Lung microvascular endothelial cell (primary cell): ENCODE measurements at regions not wholly inside any gene's neighbourhood (a gene's known extent, or its start where the extent isn't known, plus 50 kb on each side); places are given as distances from the start of the nearest gene placed in this dataset.
"Not testable (repeated sequence)": the region's sequence is repeated elsewhere in the genome, so short reads cannot be mapped to it uniquely, and the experiment has no call there.

Experiments
- DNase-seq, 2 donors: peaks; one replicate each; pipeline versions ENCODE4 v3.0.0 to v3.0.0-alpha.2; 2010; ENCODE audit warnings: low read depth in 2 of 2

DNA sequence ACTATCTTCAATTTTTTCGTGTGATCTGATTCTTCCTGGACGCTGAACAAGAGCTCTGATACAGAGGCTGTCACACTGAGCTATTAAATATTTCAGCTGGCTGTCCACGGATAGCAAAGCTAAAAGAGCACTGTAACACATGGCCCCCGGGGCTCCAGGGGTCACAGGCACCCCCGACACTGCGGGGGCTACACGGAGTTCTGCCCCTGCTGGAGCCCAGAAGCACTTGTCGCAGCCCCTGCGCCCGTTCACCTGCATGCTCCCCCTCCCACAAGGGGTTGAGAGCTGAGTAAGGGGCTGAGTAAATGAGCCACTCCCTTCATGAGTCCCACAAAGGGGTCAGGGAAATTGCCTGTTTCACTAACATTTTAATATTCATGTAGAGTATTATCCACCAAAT is 316.3 kb downstream of the TMEM167A start:
- no peak for DNase-seq

DNA sequence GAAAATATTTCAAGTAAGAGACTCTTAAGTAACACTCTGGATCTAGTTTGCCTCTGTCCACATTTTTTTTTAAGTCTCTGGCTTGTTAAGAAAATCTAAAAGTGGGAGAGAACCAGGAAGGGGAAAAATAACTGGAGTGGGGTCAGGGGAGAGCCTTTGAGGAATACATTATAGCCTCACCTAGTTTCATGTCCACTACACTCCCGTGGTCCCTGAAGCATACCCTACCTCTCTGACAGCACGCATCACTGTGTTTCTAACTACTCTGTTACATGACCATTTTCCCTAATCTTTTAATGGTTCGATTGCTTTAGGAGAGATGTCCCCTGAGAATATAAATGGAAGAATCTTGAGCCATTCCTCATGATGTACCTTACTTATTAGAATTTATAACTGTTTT is 318.3 kb downstream of the TMEM167A start:
- no peak for DNase-seq

DNA sequence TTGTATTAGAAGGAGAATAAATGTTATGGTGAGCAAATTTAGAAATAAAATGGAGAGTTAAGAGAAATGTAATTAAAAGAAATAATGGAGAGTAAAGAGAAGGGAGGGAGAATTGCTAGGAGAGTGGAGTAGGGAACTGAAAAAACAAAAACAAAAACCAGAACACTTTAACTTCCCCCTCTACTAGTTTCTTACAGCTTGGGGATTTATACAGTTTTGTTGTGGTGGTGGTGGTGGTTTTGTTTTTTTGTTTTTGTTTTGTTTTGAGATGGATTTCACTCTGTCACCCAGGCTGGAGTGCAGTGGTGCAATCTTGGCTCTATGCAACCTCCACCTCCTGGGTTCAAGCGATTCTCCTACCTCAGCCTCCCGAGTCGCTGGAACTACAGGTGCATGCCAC is 322.4 kb downstream of the TMEM167A start:
- DNase-seq: no peak

DNA sequence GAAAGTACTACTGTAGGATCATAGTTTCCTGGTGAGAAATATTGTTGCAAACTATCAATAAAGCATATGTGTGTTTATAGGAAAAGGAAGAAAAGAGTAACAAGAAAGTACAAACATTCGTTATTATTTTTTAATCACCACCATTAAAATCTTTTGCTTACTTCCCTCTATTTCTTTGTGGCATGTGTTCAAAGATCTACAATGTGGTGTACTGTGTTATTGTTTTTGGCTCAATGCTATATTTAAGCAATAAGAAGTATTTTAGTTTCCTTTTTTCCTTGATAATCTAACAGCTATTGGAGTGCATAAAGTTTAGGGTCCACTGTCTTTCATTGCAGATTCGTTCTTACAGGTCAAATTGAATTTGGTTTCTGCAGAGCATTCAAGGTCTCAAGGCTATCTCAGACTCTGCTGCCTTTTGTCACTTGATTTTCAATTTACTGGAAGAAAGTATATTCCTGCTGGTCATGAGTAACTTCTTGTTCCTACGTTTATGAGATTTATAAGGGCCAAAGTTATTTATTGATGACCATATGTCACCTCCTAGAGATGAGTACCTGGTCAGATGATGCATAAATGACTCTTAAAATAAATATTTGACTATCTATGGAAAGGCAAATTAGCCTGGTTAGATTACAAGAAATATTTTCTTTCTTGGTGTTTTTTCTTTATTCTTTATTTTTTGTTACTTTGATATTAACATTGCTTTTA is 323.0 kb downstream of the TMEM167A start:
- DNase-seq: no peak

DNA sequence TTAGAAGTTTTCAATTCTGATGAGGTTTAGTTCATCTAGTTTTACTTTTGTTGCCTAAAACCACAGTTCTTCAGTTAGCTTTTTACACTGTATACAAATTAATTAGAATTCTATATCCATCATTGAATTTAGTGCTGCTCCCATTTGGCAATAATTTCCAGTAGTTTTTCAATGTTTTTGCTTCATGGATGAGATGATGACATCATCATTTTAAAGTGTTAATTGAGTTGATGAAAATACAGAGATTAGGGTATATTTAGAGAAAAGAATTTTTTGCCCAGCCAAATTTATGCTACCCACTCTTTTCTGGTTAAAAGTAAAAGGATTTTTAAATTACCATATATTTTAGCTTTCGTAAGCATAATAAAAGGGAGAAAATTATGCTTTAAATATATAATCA is 323.8 kb downstream of the TMEM167A start:
- no peak for DNase-seq

DNA sequence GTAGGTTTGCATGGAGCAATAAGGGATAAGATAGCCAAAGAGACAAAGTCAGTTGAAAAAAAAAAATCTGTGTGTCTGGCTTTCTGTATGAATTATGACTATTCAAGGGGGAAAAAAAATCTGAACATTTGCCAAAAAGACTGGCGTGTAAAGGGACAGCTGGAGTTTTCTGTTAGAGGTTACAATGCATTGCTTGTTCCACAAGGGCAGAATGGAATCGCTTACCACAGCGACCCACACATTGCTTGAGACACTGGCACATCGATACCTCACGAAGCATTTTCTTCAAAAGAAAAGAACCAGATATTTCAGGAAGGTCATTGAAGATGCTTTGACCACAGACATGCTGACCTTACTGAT is 327.8 kb downstream of the TMEM167A start:
- peak; percentile 47 to 74 for DNase-seq

DNA sequence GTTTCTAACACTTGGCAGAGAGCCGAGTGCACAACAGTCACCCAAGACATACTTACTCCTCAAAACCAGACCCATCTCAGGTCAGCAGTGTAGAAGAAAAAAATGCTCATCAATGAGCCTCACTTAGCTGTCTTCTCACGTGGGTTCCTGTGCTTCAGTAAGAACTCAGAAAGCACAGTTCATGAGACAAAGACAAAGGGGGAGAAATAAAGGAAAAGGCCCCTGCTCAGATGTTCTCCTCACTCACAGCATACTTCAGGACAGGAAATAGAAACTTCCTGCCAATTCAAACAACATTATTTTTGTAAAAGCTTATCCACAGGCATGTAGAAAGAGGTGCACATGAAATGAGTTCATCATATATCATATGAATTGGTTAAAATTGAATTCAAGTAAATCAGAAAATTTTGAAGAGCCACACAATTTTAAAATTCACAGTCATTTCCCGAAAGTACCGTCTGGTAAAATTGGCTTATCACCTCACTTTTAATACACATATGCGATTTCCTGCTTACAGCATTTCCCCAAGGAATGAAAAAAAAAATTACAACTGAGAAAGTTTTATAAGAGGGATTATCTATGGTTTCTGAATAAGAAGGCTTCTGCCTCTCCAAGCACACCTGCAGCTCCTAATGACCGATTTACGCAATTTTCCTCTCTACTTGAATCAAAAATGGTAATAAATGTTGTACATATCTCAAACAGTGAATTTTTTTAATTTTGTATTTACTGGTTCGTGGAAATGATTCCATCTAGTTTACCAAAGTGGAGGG is 328.3 kb downstream of the TMEM167A start:
- DNase-seq: peak; percentile 10 to 67

DNA sequence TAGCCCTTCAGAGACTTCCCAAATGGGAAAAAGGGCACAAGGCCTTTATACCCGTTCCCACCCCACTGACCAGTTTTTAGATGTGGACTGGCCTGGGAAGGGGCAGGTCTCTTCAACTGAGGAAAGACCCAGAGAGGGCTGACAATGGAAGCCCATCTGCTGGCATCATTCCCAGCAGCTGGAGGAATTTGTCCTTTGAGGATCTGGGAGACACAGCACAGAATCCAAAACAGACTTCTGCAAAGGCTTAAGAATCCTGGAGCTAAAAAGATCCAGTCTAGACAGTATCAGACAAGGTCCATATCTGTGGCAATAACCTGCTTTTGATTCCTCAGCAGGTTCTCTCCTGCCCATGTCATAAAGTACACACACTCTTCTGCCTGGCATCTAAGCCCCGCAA is 329.2 kb downstream of the TMEM167A start:
- DNase-seq: no peak

DNA sequence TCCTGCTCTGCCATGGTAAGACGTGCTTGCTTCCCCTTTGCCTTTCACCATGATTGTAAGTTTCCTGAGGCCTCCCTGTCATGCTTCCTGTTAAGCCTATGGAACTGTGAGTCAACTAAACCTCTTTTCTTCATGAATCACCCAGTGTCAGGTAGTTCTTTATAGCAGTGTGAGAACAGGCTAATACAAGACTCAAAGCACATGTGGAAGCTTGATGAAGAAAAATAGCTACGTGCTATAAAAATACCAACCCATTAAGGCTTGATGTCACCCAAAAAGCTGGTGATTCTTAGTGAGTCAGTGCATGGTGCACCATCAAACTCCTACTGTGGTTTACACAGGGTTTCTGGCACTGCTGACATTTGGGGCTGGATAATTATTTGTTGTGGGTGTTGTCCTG is 332.2 kb downstream of the TMEM167A start:
- DNase-seq: no peak

DNA sequence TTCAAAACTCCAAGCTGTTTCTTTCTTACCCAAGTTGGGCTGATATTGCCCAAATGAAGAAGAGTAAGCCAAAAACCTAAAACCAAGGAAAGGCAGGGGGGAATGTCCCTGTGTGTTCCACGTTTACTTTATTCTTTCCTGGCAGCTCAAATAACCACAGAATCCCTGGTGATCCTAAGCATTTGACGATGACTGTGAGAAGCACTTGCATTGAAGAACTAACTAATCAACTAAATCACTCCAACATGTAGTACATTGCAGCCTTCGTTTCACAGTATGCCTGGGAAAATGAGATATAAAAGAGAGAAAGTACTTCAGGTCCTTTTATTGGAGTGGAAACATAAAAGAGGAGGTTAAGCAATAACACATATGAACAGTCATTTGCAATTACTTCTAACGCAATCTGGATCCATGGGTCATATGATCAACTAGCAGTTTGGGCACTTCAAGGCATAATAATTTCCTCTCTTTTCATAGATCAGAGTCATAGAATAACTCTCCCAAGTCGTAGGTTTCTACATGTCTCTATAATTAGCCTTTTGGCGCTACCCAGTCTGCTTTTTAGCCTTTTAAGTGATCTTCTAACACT is 338.4 kb downstream of the TMEM167A start:
- DNase-seq: no peak

DNA sequence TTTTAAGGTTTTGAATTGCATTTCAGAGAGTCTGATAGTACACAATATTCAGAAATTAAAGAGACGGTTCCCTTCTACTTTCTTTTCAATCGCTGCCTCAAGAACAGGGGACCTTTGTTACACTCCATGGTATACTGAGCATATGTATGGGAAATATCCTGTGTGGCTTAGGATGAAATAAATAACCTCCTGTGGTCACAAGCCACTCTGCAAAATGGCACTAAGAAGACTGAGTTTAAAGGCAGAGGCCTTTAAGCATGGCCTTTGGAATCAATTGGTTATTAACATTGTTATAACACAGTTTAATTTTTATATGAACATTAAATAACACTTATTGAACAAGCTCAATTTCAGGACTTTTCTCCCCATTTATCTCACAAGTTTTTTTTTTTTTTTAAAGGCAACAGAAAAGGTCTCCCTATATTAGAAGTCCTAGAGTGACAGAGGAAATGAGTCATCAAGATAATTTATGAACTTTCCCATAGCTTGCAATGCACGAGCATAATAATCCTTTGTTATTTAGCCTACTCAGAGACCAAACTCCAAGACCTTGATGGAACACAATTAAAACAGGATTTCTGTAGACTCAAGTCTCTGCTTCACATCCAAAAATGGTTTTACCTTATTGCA is 341.9 kb downstream of the TMEM167A start:
- DNase-seq: peak; percentile 28 to 66

DNA sequence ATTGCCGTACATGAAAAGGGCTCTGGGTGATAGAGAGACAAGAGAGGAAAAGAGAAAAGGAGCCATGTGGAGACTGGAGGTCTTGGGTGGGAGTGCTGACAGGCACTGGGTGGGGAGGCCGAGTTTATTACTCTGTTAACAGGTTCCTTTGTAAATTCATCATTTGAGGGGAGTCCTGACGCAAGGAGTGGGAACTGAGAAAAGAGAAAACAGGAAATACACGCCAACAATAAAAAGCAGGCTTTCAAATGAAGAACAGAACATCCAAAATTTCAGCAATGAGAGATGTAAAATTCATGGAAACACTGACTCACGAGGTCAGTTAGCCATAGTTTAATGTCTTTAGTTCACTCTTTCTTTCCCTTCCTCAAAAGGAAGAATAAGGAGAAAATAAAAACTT is 342.8 kb downstream of the TMEM167A start:
- peak in 1 of 2 donors; percentile 17 for DNase-seq

DNA sequence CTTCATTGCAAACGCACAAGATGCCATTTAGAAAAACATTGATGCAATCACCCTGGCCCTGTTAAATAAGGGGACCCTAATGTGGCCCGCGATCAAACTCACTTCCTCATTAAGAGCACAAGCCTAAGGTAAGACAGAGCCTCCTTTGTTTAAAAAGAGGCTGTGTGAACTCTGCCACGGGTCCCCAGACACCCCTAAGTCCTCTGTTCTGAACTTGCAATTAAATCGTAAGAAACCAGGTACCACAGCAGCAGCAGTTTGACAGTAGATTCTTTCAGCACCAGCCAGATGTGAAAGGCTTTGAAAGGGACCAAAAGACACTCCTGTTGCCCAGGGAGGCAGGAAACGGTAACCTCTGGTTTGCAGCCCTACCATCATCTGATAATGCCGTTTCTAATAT is 346.3 kb downstream of the TMEM167A start:
- DNase-seq: no peak

DNA sequence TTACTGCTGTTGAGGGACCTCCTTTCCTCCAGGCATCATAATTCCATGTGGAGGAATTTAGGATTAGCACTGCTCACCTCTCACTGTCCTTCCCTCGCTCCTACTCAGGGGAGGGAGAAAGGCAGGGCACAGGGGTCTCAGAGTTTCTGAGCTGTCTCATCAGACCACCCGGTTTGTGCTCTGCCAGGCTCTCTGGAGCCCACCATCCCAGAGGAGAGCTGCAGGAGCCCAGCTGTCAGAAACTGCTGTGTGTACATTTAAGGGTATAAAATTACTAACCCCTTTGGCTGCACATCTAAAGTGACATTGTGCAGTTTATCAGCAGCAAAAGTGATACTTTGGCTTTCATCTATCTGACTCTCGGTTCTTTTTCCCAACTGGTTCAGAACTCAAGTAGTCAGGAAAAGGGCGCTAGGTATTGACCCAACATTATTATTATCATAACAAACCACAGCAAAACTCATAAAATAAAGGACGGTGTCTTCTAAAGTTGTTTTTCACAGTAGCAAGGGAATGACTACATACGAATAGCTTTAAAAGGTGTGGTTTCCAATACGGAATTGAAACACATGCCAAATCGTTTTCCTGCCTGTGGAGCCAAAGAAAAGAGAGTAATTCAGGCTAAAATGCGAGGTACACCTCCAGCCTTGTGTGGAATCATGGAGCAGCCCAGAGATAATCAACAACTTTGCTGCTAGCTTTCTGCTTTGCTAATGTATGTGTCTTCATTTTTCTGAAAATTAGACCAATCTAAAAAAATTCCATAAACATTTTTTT is 348.1 kb downstream of the TMEM167A start:
- peak in 1 of 2 donors; percentile 54 for DNase-seq

DNA sequence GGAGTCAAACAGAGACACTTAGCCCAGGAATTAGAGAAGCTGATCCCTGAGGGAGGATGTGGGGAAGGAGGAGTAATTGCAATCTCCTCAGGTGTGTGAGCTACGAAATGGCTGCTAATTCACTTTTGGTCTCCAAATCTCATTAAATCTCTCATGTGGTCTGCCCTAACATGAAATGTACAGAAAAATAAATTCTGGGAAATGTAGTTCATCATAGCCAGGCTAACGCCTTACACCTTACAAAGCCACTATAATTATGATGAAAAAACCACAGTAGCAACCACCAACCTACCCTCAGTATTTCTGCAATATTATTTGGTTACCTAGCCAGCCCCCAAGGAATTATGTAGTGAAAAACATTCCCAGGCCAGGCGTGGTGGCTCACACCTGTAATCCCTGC is 354.0 kb downstream of the TMEM167A start:
- no peak for DNase-seq

DNA sequence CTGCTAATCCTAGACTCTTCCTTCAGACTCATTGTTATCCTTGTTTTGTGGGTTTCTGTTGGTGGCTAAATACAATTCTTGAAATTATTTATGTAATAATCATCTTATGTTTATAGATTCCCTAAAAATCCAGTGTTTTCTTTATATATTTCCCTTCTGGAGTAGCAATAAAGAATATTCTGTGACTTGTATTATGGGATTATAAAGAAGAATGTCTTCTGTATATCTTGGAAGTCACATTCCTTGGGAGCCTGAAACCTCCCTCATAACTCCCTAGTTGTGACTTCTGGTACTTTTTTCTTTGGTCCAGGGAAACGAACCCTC is 356.1 kb downstream of the TMEM167A start:
- DNase-seq: no peak

DNA sequence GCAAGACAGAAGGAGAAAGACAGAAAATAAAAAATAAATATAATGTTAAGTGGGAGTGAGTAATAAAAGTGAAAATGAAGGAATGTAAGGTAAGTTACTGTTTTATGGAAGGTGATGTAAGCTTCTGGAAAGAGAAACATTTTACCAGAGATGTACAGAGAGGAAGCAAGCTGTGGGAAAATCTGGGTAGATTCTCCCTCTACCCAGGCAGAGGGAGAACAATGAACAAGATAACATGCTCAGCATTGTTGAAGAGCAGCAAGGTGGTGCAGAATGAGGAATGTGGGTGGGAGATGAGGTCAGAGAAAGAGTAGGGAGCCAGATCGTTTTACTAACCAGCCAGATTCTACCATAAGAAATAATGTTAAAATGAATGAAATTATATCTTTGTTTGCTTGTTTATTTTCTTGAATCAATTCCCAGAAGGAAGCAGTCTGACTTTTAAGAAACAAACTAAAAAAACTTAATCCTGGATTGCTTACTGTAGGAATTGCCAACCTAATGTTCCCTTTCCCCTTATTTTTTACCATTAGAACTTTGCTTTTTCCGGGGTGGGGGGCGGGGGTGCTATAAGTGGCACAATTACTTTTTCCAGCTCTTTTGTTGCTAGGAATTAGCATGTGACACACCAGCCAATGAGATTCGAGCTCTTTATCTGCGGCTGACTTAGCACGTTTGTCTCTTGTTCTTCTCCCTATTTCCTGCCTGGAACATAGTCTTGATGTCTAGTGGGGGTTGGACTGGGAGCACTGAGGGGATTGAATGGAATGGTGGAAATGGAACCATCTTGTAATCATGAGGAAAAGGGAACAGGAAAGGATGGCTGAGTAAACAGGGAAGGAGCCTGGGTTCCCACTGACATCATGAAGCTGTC is 356.7 kb downstream of the TMEM167A start:
- no peak for DNase-seq

DNA sequence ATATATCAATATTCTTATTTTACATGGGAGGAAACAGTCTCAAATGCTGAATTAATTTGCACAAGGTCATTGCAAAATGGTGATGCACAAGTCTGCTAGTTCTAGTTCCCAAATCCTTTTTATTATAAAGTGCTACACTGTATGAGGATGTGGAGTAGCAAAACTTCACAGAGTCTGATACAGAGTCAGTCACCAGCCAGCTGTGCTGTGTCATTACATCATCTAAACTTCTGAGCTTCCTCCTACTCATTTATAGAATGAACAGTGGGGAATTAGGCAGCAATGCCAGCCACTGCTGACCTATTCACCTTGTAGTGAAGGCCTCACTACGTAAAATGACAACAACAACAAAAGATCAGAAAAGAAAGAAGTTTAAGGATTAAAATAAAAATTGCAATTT is 357.8 kb downstream of the TMEM167A start:
- DNase-seq: no peak

DNA sequence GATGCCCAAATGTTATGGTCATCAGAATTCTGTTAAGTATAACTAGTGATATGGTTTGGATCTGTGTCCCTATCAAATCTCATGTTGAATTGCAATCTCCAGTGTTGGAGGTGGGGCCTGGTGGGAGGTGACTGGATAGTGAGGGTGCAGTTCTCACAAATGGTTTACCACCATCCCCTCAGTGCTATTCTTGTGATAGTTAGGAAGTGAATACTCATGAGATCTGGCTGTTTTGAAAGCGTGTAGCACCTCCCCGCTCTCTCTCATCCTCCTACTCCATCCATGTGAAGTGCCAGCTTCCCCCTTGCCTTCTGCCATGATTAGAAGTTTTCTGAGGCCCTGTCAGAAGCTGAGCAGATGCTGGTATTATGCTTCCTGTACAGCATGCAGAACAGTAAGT is 359.5 kb downstream of the TMEM167A start:
- DNase-seq: no peak

DNA sequence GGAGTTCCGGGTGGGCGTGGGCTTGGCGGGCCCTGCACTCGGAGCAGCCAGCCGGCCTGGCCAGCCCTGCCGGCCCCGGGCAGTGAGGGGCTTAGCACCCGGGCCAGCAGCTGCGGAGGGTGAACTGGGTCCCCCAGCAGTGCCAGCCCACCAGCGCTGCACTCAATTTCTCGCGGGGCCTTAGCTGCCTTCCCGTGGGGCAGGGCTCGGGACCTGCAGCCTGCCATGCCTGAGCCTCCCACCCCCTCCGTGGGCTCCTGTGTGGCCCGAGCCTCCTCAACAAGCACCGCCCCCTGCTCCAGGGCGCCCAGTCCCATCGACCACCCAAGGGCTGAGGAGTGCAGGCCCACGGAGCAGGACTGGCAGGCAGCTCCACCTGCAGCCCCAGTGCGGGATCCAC is 362.5 kb downstream of the TMEM167A start:
- DNase-seq: not testable (repeated sequence)

DNA sequence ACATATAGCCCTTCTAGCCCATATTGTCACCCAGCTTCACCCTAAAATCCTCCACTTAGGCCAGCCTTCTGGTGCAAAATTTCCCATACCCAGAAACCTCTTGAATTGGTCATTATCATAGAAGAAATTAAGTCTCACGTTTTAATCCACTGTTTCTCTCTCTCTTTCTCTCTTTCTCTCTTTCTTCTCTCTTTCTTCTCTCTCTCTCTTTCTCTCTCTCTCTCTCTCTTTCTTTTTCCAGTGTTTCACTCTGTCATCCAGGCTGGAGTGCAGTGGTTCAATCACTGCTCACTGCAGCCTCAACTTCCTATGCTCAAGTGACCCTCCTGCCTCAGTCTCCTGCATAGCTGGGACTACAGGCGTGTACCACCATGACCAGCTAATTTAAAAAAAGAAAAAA is 363.4 kb downstream of the TMEM167A start:
- DNase-seq: no peak
